ENCODE measurements at regions not wholly inside any gene's neighbourhood (a gene's known extent, or its start where the extent isn't known, plus 50 kb on each side); places are given as distances from the start of the nearest gene placed in this dataset.

GRCh38 chr18:70720607-70721006 is 431.8 kb downstream of the SOCS6 start:
- Histone ChIP-seq H3K9me3 (no peaks in the 10 kb centered on the region), H3K4me3 (no peak overlapping the region), H3K27ac (no peak overlapping the region), H3K4me2 (no peak overlapping the region), H3K4me1 (no peaks in the 10 kb centered on the region)
- DNase-seq (ENCODE audit: low read depth in 1 of 2, low spot score in 1 of 2) = no peak
- 44% methylated on average over 5 of the region's 5 CpGs for WGBS (ENCODE audit: missing lambda C conversion rate)
- no peak for ATAC-seq
- FAIRE-seq = no peak
- ChIA-PET POLR2A (interaction anchor here (0.6 kb wide), 1 partner anchor 1467 kb away, joined by 6 read pairs; no protein-coding TSS in a partner anchor), CTCF (interaction anchor here (0.6 kb wide), 1 partner anchor 494 kb away, joined by 5 read pairs; no protein-coding TSS in a partner anchor)
- TF ChIP-seq POLR2A (IDR thresholded peaks at IDR 0.05; ENCODE audit: low read length) (no peak), HDAC2 (IDR thresholded peaks at IDR 0.05) (no peak), HEYL (CRISPR knock-in tag; IDR thresholded peaks at IDR 0.05) (no peak), MYC (IDR thresholded peaks at IDR 0.05; ENCODE audit: borderline replicate concordance, low read length) (no peak), RFX5 (IDR thresholded peaks at IDR 0.05) (no peak), FOSB (CRISPR knock-in tag; IDR thresholded peaks at IDR 0.05) (no peak), HES2 (IDR thresholded peaks at IDR 0.05) (no peak), ZFP36 (IDR thresholded peaks at IDR 0.05; ENCODE audit: borderline replicate concordance, partially characterized antibody) (no peak), TP53 (CRISPR knock-in tag; IDR thresholded peaks at IDR 0.05) (no peak), EHF (CRISPR knock-in tag; IDR thresholded peaks at IDR 0.05) (no peak), MAFK (IDR thresholded peaks at IDR 0.05; ENCODE audit: partially characterized antibody) (no peak)

- POLR2A ChIA-PET = no interaction called here
- Histone ChIP-seq H3K9me3 (no peaks in the 10 kb centered on the region), H3K4me2 (no peak overlapping the region), H3K4me3 (no peak overlapping the region), H3K4me1 (no peaks in the 10 kb centered on the region), H3K27ac (no peak overlapping the region)
- DNase-seq (ENCODE audit: low read depth in 1 of 2, low spot score in 1 of 2) (no peak), FAIRE-seq (no peak), ATAC-seq (no peak)
- 6% methylated on average over 3 of the region's 3 CpGs for WGBS (ENCODE audit: missing lambda C conversion rate)
- TF ChIP-seq HES2 (IDR thresholded peaks at IDR 0.05) (no peak), RFX5 (IDR thresholded peaks at IDR 0.05) (no peak), FOXS1 (CRISPR knock-in tag; IDR thresholded peaks at IDR 0.05) (no peak), ZFP36 (IDR thresholded peaks at IDR 0.05; ENCODE audit: borderline replicate concordance, partially characterized antibody) (no peak)
- CTCF ChIA-PET = no interaction called here
Measured at GRCh38 chr18:70709720-70710119, 420.9 kb downstream of the SOCS6 start.

- Histone ChIP-seq H3K27ac (no peak overlapping the region), H3K4me1 (no peaks in the 10 kb centered on the region), H3K9me3 (no peaks in the 10 kb centered on the region), H3K4me2 (no peak overlapping the region), H3K4me3 (no peak overlapping the region)
- DNase-seq (ENCODE audit: low read depth in 1 of 2, low spot score in 1 of 2) = no peak
- ChIA-PET CTCF (no interaction called here), POLR2A (no interaction called here)
- TF ChIP-seq ZNF302 (CRISPR knock-in tag; IDR thresholded peaks at IDR 0.05) (no peak), ZC3H11A (IDR thresholded peaks at IDR 0.05) (no peak), KDM5A (IDR thresholded peaks at IDR 0.05) (no peak), USF2 (IDR thresholded peaks at IDR 0.05) (no peak), FOSL2 (IDR thresholded peaks at IDR 0.05) (no peak), FOSL2 (CRISPR knock-in tag; IDR thresholded peaks at IDR 0.05) (no peak), JUNB (IDR thresholded peaks at IDR 0.05) (no peak), ATOH8 (CRISPR knock-in tag; IDR thresholded peaks at IDR 0.05; ENCODE audit: low read depth) (no peak)
- FAIRE-seq = no peak
- WGBS (ENCODE audit: missing lambda C conversion rate) = 3% methylated on average over 4 of the region's 4 CpGs
- ATAC-seq = no peak
Measured at GRCh38 chr18:70709144-70709543, 420.3 kb downstream of the SOCS6 start.

- CTCF ChIA-PET = no interaction called here
- POLR2A ChIA-PET = no interaction called here
- DNase-seq (ENCODE audit: low read depth in 1 of 2, low spot score in 1 of 2) (no peak), FAIRE-seq (no peak), ATAC-seq (no peak)
- Histone ChIP-seq H3K9me3 (no peaks in the 10 kb centered on the region), H3K27ac (no peak overlapping the region), H3K4me2 (no peak overlapping the region), H3K4me3 (no peak overlapping the region), H3K4me1 (no peaks in the 10 kb centered on the region)
- WGBS (ENCODE audit: missing lambda C conversion rate) = 3% methylated on average over 3 of the region's 3 CpGs
- TF ChIP-seq ATOH8 (CRISPR knock-in tag; IDR thresholded peaks at IDR 0.05; ENCODE audit: low read depth) (no peak), NPAS2 (CRISPR knock-in tag; IDR thresholded peaks at IDR 0.05; ENCODE audit: borderline replicate concordance) (no peak), CHD2 (IDR thresholded peaks at IDR 0.05; ENCODE audit: low read length, partially characterized antibody) (no peak), MAZ (IDR thresholded peaks at IDR 0.05; ENCODE audit: borderline replicate concordance, low read depth, low read length) (no peak), HOXA7 (CRISPR knock-in tag; IDR thresholded peaks at IDR 0.05) (no peak), CBX2 (IDR thresholded peaks at IDR 0.05; ENCODE audit: borderline replicate concordance, low read depth) (no peak), ESRRA (IDR thresholded peaks at IDR 0.05; ENCODE audit: borderline replicate concordance, low read length) (no peak), CHD4 (IDR thresholded peaks at IDR 0.05; ENCODE audit: borderline replicate concordance) (no peak), HEYL (CRISPR knock-in tag; IDR thresholded peaks at IDR 0.05) (no peak), NFE2L2 (conservative IDR thresholded peaks at IDR 0.05; ENCODE audit: low read length) (no peak), ZNF302 (CRISPR knock-in tag; IDR thresholded peaks at IDR 0.05) (no peak), ZFP36 (IDR thresholded peaks at IDR 0.05; ENCODE audit: borderline replicate concordance, partially characterized antibody) (no peak), EHF (CRISPR knock-in tag; IDR thresholded peaks at IDR 0.05) (no peak), POLR2AphosphoS2 (conservative IDR thresholded peaks at IDR 0.05; ENCODE audit: low read length) (no peak), MYC (IDR thresholded peaks at IDR 0.05; ENCODE audit: borderline replicate concordance, low read length) (no peak), MAX (IDR thresholded peaks at IDR 0.05) (no peak)
Measured at GRCh38 chr18:70705831-70706416, 417.1 kb downstream of the SOCS6 start.
